ENCODE measurements at regions not wholly inside any gene's neighbourhood (a gene's known extent, or its start where the extent isn't known, plus 50 kb on each side); places are given as distances from the start of the nearest gene placed in this dataset.
"Not testable (repeated sequence)": the region's sequence is repeated elsewhere in the genome, so short reads cannot be mapped to it uniquely, and the experiment has no call there.

DNA sequence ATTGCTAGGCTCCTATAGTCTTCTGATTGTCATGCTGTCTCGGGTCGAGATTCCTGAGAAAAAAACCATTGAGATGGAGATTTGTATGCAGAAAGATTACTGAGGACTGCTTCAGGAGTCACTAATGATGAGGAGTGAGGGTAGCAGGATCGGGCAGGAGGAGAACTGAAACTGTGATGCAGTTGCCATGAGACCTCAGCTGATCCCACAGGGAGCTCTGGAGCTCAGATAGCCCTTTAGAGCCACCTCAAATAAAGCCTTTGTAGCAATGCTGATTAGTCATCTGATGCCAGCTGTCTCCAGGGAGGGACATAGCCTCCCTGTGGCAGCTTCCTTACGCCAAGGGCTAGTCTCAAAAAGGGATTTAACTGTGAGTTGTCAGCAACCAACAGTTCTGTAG lies 256.9 kb downstream of the DMAC1 start:
- DNase-seq (ENCODE audit: low read depth), result no peak

DNA sequence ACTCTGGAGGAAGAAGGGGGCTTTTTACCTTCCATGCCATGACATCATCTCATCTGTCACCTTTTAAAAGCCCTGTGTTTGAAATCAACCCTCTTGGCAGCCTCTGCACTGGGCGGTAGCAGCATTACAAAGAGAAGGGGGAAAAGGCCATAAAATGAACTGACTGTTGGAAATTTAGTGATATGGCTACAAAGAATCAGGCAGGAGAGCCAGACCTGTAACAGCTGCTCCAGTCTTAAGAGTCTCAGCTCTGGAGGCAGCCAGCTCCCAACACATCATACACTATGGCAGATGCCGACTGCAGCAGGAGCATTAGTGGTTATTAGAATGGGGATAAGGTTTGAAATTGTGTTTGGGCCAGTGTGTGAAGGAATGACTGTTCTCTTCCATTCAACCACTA lies 257.5 kb downstream of the DMAC1 start:
- DNase-seq (ENCODE audit: low read depth), result no peak

DNA sequence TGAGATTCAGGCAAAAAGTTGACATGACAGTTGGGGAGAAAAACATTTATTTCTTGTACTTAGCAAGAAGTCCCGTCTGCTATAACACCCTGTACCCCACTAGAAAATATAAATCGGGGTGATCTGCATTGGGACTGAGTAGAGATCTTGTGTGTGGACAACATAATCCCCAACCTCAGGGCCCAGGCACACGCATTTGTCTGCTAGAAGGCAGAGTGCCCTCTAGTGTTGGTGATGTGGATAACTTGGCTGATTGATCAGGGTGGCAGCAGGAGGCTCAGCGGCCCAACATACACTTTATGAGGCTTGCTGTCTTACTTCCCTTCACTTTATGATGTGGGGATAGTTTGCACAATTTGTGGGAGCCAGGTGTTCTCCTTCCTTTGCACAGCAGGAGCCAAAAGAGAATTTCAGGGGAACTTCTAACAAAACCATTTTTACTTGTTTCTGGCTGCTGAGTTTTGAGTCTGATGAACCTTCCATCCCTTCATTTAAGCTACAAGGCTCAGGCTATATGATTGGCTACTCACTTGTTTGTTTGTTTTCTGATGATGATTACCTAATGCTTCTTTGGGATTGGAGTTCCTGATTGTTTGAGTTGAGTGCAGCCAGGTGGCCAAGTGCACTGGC lies 263.2 kb downstream of the DMAC1 start:
- no peak for DNase-seq (ENCODE audit: low read depth)

- no peak for DNase-seq (ENCODE audit: low read depth)
Measured at GRCh38 chr9:7534211-7534935, 265.2 kb downstream of the DMAC1 start.

GRCh38 chr9:7533376-7534090 lies 266.0 kb downstream of the DMAC1 start:
- no peak for DNase-seq (ENCODE audit: low read depth)

DNA sequence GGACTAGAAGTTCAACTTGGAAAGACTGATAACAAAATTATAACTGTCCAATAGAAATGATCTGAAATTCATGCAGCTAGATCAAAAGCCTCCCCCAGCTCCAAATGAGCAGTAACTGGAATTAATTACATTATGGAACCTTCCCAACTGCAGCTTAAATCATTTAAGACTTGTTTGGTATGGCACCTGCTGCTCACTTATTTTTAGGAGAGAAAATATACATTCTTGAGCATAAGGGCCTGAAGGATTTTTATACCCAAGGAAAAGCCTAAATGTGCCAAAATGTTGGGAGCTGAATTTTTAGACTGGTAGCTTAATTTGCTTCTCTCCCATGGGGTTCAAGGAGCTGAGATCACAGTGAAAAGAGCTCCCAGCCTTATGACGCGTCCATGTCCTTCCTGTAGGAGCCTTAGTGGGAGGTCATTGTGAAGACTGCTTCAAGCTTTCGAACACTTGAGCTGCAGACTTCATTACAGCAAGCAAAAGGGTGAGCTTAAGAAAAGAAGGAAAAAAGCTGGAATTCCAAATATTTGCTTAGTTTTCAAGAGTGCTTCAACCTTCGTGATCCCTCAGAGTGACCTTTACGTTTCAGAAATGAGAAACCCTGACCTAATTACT lies 276.0 kb downstream of the DMAC1 start:
- no peak for DNase-seq (ENCODE audit: low read depth)

DNA sequence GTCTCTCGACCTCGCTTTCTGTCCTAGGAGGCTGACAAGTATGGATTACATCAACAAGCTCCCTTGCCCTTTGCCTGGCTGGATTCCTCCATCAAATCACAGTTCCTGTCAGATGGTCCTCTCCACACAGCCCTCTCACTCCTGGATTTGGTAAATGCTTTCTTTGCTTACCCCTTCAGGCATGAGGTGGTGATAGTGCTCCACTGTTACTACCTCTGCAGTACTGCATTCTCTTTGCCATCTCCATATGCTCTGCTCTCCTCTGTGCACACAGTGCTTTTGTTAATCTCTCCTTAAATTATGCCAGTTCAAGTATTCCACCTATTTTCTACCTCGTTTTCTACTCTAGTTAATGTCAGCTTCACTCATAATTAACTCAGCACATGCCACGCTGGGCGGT lies 279.2 kb downstream of the DMAC1 start:
- DNase-seq (ENCODE audit: low read depth), result no peak

DNA sequence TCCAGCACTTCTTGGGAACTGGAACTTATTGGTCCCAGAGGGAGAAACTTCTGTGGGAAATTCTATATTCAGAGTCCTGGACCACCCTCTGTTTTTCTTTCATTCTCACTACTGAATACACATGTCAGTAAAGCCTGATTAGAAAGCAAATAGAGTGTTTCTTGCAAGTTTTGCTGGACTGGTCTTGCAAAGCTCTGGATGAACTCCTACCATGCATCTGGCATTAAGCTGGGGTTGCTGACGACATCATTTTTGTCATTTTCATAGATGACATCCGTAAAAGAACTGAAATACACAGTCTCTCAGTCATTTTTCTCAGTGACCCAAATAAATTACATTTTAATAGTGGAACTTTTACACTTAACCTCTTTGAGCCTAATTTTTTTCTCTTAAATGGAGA lies 283.2 kb downstream of the DMAC1 start:
- no peak for DNase-seq (ENCODE audit: low read depth)

DNA sequence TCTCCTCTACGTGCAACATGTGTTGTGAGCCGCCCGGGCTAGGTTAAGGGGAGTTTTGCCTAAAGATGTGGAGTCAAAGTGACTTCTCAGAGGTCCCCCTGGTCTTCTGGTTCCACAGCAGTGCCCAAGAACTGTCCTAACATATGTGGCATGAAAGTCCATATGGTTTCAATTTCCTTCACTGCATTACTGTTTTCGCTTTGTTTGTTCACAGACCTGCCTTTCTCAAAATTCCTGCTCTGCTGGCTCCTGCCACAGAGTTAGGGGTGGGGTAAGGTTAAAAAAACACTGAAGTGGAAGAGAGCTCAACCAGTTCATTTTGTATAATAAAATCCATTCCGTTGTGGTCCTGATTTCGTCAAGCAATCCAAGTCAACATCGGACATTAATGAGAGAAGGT lies 289.4 kb downstream of the DMAC1 start:
- DNase-seq (ENCODE audit: low read depth), result no peak

GRCh38 chr9:7509576-7510145 lies 289.9 kb downstream of the DMAC1 start:
- no peak for DNase-seq (ENCODE audit: low read depth)

- DNase-seq (ENCODE audit: low read depth), result no peak
Measured at GRCh38 chr9:7508516-7508915, 291.1 kb downstream of the DMAC1 start.

DNA sequence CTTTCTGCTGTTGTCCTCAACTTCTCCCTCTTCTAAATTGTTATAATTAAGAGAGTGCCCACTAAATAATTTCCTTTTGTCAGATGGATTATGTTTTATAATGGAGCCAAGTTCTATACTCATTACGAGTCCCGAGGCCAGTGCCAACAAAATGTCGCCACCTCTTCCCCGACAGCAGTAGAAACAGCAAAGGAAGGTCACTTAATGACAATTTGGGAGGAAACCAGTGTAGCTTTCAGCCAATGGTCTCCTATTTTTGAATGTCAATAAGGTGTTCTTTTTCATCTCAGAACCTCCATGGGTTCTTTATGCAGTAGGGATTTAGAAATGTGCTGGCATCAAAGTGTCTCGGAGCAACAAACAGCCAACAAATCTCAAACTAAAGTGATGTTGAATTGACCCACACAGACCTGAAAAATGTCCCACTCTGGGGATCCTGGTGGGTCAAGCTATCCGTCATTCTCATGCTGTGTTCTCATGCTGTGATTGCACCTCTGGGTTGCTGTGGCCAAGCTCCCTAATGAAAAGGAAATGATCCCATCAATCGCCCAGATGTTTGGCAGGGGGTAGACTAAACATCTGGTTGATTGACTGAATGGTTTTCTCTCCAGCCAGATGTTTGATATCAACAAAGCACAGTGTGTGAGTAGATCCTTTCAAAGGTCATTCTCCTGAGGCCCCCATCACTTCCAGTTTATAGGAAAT lies 291.9 kb downstream of the DMAC1 start:
- no peak for DNase-seq (ENCODE audit: low read depth)

GRCh38 chr9:7507026-7507425 lies 292.6 kb downstream of the DMAC1 start:
- DNase-seq (ENCODE audit: low read depth), result no peak

DNA sequence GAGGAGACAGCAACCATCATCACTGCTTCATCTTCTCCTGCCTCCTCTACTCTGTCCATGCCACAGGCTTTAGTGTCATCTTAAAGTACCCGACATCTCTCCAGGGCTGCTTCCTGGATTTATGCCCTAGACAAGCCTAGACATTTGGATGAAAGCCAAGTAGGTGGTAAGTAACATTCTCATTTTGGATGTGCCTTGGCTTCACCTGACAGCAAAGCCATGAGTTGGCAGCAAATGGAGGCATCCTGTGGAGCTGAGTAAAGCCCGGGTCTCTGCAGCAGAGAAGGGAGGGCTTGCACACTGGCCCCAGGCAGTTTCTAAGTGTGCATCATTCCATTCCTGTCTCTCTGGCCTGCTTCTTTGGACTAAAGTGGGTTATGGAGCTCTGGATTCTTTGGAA lies 299.1 kb downstream of the DMAC1 start:
- DNase-seq (ENCODE audit: low read depth), result no peak

DNA sequence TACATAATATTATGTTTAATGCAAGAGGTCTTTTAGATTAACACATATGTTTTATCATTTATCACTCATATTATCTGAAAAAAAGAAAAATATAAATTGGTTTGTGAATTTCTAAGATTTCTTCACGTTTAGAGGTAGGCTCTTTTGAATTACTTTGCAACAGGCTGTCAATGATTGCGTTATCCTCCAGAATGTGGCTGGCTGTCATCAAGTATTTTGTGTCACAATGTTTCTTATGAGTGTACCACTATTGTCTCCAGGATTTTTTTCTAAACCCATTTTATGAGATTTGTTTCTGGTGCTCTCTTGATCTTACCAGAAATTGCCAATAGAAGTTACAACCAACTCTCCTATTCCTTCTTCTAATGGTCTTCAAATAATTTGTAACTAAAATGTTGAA lies 307.9 kb downstream of the DMAC1 start:
- DNase-seq (ENCODE audit: low read depth), result no peak

DNA sequence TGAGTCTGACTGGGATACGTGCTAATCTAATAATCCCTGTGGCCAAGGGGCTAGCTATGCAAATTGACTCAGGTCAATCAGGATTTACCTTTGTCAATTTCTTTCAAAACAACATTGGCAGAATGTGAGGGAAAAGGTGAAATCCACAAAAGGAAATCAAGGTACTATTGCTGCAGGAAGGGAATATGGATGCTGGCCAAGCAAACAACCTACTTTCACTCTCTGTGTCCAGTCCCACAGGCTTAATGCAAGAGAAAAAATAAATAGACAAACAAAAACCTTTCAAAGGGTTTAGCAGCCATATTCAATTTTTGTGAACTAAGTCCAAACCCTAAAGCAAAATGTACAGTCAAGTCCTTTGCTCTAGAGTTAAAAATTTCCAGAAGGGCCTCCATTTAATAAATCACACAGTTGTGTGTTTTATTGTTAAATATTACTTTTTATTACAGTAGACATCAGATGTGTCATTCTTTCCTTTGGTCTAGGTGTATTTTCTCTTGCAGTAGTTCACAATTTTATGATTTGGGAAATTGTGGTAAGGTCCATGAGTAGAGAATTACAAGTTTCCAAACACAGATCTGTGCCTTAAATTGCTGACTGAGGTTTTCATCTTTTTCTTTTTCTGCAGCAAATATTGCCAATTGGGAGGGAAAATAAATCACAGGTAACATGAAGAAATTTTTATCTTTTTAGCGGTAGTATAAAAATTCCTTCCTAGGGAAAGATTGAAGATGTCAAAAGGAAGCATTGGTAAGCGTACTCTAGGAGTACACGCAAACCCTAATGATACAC lies 309.1 kb downstream of the DMAC1 start:
- no peak for DNase-seq (ENCODE audit: low read depth)

DNA sequence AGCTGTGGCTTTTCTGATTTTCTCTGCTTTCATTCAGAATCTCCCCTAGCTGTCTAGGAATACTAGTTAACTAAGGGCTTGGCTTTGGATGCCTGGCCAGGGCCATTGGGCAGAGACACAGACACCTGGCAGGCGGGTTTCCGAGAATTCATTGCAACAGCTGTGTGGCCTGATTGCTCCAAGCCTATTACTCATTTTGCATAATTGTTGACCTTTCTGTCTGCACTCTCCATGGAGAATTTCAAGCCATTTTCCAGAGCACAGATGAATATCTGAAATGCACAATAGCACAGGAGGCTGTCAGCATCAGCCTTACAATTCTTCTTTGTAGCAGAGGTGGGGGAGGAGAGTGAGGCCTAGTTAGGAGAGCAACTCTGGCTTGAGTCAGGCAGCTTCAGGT lies 310.5 kb downstream of the DMAC1 start:
- no peak for DNase-seq (ENCODE audit: low read depth)

GRCh38 chr9:7484014-7484413 lies 315.6 kb downstream of the DMAC1 start:
- not testable (repeated sequence) for DNase-seq (ENCODE audit: low read depth)

- DNase-seq (ENCODE audit: low read depth), result no peak
Measured at GRCh38 chr9:7481570-7481969, 318.0 kb downstream of the DMAC1 start.

DNA sequence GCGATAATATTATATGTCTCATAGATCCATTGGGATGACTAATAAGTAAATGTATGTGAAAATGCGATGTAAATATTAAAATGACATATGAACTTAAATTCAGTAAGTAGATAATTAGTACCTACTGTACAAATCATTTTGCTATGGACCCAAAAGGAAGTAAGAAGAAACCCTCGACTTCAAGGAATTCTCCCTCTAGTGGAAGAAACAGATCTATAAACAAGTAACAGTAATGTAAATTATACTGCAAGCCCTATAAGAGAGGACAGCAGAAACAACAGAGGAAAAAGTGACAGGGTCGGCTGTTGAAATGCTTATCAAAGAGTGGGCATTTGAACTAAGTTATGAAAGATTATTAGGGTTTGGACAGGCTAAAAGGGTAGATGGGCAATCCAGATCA lies 320.3 kb downstream of the DMAC1 start:
- no peak for DNase-seq (ENCODE audit: low read depth)

DNA sequence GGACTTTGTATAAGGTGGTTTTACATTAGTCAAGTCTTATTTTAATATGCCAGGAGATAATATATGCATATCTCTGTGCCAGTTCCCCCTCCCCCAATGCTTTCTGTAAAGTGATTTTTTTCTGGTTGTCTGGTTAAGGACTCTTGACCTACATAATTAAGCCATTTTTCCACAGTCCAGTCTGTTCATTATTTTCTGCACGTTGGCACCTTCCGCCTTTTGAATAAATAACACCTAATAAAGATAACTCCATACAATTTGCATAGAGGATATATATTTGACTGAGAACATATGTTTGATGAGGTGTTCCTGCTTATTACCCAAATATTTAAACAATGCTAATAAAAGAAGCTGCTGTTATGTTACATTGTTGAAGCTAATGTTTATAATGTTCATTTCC lies 320.9 kb downstream of the DMAC1 start:
- DNase-seq (ENCODE audit: low read depth), result no peak

Measured in GM04503 (cell line).